Kidney epithelial cell (primary cell): ENCODE measurements at regions not wholly inside any gene's neighbourhood (a gene's known extent, or its start where the extent isn't known, plus 50 kb on each side); places are given as distances from the start of the nearest gene placed in this dataset.

Source experiments
- DNase-seq: peaks from one replicate; pipeline ENCODE4 v3.0.0-alpha.2; 2010; ENCODE audit warnings: low read depth
- H3K27me3 ChIP-seq: 2 replicates; pipeline ENCODE4 v1.6.0; 2011; ENCODE audit warnings: low read length; ENCODE audit not compliant: control insufficient read depth, insufficient read depth
- H3K36me3 ChIP-seq: 2 replicates; pipeline ENCODE4 v1.5.1; 2011; ENCODE audit warnings: low read length; ENCODE audit not compliant: control insufficient read depth, insufficient read depth
- H3K4me3 ChIP-seq: 2 replicates; pipeline ENCODE4 v1.5.1; 2011; ENCODE audit warnings: low read depth, mild to moderate bottlenecking, control low read depth, low read length
- TF ChIP-seq, protein P1 (sequence below): IDR thresholded peaks from 2 replicates; pipeline ENCODE4 v1.5.1; 2011; ENCODE audit warnings: mild to moderate bottlenecking, moderate library complexity, low read length, control low read depth, inconsistent platforms; ENCODE audit not compliant: insufficient read depth, poor library complexity, severe bottlenecking

- Histone ChIP-seq H3K36me3 (no peaks in the 10 kb centered on the region), H3K27me3 (no peaks in the 10 kb centered on the region), H3K4me3 (no peak overlapping the region)
- TF ChIP-seq, protein P1, sequence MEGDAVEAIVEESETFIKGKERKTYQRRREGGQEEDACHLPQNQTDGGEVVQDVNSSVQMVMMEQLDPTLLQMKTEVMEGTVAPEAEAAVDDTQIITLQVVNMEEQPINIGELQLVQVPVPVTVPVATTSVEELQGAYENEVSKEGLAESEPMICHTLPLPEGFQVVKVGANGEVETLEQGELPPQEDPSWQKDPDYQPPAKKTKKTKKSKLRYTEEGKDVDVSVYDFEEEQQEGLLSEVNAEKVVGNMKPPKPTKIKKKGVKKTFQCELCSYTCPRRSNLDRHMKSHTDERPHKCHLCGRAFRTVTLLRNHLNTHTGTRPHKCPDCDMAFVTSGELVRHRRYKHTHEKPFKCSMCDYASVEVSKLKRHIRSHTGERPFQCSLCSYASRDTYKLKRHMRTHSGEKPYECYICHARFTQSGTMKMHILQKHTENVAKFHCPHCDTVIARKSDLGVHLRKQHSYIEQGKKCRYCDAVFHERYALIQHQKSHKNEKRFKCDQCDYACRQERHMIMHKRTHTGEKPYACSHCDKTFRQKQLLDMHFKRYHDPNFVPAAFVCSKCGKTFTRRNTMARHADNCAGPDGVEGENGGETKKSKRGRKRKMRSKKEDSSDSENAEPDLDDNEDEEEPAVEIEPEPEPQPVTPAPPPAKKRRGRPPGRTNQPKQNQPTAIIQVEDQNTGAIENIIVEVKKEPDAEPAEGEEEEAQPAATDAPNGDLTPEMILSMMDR = no peak
- DNase-seq = no peak
These were observed 134.1 kb downstream of the URI1 start for GRCh38 chr19:30076101-30076551.

DNA sequence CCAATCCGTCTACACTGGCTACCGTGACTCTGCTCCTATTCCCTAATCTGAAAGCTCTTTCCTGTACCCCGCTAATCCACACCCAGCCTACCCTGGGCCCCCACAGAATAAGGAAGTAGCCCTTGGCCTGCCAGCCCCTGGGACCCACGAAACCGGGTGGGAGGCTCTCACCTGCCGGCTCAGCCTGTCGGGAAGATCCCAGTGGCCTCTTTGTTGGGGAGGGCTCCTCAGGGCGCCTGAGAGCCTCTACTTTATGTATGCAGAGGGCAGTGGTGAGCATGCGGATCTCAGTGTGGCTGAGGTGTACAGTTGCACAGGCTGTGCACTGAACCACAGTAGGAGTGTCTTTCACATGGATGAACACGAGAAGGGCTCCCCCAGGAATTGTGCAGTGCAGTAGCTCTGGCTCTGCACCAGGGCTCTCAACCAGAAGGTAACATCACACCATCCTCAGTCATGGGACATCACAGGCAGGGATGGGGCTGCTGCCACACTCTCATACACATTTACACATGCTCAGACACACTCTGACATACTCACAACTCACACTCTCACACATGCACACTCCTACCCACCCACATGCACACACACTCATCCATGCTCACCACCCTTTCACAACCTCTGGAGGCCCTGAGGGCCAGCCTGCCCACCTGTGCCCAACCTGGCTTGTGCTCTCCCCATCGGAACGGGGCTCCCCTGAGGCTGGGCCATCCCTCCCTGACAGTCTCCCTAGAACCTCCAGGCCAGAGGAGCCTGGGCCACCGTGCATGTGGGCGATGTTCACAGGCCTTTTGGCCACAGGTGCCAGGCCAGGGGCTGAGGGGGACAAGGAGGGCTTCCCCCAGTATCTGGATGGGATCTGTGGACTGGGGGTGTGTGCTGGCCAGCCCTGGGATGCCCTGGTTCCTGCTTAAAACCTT, 135.0 kb downstream of the URI1 start:
- no peak for DNase-seq
- Histone ChIP-seq H3K27me3 (no peaks in the 10 kb centered on the region), H3K36me3 (no peaks in the 10 kb centered on the region), H3K4me3 (no peak overlapping the region)
- TF ChIP-seq, protein P1 = no peak

GRCh38 chr19:30077851-30078355, 135.9 kb downstream of the URI1 start:
- no peaks in the 10 kb centered on the region for H3K27me3 ChIP-seq
- no peak for DNase-seq

GRCh38 chr19:30078381-30078910, 136.4 kb downstream of the URI1 start:
- no peak for DNase-seq
- no peaks in the 10 kb centered on the region for H3K27me3 ChIP-seq
- TF ChIP-seq, protein P1 = no peak
- no peak overlapping the region for H3K4me3 ChIP-seq
- no peaks in the 10 kb centered on the region for H3K36me3 ChIP-seq

More at GRCh38 chr19:30077851-30078355, 135.9 kb downstream of the URI1 start:
- TF ChIP-seq, protein P1 = no peak
- H3K36me3 ChIP-seq = no peaks in the 10 kb centered on the region
- no peak overlapping the region for H3K4me3 ChIP-seq

- DNase-seq = no peak
- Histone ChIP-seq H3K36me3 (no peaks in the 10 kb centered on the region), H3K4me3 (no peak overlapping the region), H3K27me3 (no peaks in the 10 kb centered on the region)
- TF ChIP-seq, protein P1 = no peak
These were observed 137.2 kb downstream of the URI1 start for GRCh38 chr19:30079200-30079599.

DNA sequence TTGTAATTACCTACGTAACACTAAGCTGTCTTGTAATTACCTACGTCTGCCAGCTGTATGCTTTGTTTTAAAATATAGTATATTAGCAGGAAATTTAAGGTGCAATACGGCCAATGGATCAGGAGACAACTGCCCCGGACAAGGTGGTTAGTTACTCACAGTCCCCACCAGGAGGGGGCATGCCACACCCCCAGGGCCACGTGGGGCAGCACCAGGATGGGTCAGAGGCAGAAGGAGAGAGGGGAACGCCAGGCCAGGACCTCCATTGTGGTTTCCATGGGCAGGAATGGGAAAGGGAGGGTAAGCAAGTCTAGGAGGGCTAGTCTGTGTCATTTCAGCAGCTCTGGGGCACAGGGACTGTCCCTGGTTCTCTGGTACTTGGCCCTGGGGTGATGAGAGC, 140.1 kb downstream of the URI1 start:
- no peak overlapping the region for H3K4me3 ChIP-seq
- H3K36me3 ChIP-seq = no peaks in the 10 kb centered on the region
- no peaks in the 10 kb centered on the region for H3K27me3 ChIP-seq
- TF ChIP-seq, protein P1 = no peak
- no peak for DNase-seq
